HK-2 (cell line): ENCODE measurements at regions not wholly inside any gene's neighbourhood (a gene's known extent, or its start where the extent isn't known, plus 50 kb on each side); places are given as distances from the start of the nearest gene placed in this dataset.

Source experiments
- DNase-seq: peaks from one replicate; pipeline ENCODE4 v3.0.0-alpha.2; 2018; ENCODE audit not compliant: unreplicated experiment

DNA sequence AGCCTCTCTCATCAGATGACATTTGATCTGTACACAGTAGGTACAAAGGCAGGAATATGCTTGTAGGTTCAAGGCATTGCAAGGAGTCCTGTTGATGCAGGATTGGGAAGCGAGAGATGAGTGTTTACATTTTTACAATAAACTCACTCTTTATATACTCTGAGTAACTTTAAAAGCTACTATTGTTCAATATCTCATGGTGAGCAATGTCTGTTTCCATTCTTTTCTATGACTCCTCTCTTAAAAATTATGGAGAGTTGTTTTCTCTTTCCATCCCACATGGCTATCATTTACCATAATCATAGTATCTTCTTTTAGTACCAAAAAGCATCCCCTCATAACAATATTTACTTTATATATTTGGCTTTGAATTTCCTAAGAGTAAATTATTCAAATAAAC is 314.0 kb upstream of the CDIN1 start:
- DNase-seq, result no peak

DNA sequence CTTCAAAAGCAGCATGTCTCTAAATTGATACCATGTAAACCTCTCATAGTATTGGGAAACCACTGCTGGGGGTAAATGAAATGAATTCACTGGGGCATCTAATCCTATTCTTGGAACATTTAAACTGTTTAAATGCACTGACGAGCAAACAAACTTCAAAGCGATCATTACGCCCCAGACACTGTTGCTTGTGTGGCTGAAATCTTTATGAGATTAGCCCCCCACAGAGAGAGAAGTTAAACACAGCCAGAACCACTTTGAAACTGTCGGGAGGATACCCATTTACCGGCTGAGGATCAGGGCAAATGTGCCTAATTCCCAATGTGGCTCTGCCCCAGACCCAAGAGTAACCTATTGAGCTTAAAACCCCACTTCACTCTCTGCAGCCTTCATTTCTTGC is 308.4 kb upstream of the CDIN1 start:
- no peak for DNase-seq

DNA sequence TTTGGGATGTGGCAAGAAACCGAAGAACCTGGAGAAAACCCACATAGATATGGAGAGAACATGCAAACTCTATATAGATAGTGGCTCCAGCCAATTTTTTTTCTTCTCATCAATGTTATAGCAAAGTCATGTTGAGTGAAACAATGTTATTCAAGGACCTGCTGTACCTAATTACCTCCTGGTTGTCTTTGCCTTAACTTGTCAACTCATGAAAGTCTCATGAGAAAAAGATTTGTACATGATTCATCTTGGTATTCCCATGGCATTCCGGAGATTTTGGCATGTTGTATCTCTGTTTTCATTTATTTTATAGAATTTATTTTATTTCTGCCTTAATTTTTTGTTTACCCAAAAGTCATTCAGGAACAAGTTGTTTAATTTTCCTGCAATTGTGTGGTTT is 303.8 kb upstream of the CDIN1 start:
- DNase-seq, result no peak

DNA sequence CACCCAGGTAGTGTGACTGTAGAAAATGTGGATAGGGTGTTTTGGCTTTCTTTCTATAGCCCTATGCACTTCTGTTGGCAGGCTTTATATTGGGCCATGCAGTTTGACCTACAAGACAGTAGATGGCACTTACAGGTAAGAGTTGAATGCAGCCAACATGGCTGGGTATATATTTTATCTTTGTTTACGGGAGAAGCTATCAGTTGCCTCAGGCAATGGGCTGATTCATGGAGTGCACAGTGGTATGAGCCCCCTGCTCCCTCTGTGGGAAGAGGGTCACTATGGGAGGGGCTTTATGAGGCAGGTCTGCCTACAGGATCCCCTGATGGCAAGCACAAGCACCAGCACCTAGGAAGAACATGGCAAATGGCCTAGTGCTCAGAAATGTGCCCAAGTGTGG is 301.2 kb upstream of the CDIN1 start:
- peak; percentile 0 for DNase-seq

DNA sequence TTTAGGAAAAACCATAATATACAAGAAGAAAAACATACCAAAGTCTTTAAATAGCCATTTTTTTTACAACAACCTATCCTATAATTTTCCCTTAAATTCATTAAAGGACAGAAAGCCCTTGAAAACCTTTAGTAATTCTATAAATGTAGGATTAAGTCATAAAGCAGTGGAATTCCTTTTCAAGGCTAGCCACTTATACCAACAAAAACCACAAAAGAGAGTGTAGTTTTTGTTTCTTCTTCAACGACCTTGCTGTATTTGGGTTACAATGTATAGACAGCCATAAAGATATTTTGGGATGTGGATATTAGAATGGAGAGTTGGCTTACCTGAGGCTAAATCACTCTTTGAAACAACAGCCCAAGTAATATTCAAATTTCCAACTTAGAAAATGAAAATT is 296.6 kb upstream of the CDIN1 start:
- DNase-seq, result no peak

DNA sequence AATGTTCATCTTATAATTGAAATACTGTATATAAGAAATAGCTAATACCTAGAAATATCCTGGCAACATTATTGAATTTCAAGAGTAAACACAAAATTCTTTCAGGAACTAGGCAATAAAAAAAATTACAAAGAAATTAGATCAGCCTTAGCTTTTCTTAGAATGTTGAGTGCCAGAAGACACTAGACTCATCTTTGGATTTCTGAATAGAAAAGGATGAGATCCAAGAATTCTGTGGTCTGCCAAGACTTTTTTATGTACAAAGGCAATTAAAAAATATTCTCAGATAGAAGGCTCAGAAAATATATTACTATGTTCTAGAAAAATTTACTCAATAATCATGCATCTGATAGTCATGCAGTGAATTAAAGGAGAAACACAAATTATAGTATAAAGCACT is 294.5 kb upstream of the CDIN1 start:
- no peak for DNase-seq

DNA sequence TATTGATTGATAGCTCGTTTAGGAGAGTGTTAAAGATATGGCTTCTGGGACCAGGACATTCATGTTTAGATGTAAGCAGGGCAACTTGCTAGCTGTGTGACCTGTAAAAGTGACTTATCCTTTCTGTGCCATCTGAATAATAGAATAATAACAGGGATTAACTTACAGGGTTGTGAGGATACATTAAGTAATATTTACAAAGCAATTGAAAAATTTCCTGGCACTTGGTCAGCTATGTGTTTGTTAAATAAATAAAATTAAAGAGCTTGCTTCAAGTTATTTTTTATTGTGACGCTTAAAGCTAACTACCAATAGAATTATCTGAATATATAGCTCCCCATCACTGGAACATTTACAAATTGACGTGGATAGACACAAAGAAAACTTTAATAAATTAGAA is 287.9 kb upstream of the CDIN1 start:
- DNase-seq, result no peak

DNA sequence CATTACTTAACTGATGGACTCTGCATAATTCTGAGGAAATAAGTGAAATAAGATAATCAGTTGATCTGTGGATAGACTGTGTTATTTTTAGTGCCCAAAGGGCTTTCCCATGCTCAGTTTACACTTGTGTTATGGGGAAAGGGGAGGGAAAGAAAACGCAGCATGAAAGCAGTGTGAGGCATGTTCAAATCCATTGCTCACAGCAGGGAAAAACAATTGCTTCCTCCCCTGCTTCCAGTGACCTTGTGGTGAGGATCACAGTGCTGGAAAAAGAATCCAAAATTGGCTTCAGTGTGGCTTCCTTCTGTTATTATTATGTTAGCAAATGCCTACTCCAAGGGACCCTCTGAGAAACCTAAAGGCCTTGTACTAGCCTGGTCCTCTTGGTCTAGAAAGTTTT is 285.1 kb upstream of the CDIN1 start:
- no peak for DNase-seq

DNA sequence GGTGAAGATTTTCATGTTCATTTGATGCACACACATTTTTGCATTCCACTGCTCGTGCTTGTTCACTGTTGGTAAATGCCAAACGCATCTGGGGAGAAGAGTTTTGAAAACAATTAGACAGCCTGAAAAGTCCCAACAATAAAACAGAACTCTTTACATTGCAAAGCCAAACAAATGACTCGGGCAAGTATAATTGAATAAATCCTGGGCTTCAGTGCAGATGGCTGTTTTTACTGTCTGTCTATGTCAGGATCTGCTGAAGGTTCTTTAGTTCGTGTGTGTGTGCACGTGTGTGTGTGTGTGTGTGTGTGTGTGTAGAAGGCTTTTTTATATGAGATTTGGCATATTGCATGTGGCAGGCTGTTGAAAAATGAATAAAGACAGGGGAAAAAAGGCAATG is 277.5 kb upstream of the CDIN1 start:
- DNase-seq, result no peak

DNA sequence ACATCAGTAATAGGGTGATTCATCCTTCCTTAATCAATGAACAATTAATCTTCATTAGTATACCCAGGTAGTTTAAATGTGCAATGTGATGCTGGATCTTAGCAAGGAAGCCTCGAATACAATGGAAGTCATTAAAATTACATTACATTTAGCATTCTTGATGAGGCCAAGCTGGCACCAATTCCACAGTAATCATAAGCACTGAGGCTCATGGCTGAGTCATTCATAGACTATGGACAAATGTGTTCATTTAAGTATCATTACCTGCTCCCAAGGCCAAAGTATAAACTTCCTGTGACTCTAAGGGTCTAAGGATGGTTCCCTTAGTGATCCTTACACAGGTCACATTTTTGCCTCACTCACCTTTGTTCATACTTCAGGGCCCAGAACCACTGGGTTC is 266.4 kb upstream of the CDIN1 start:
- DNase-seq, result no peak

DNA sequence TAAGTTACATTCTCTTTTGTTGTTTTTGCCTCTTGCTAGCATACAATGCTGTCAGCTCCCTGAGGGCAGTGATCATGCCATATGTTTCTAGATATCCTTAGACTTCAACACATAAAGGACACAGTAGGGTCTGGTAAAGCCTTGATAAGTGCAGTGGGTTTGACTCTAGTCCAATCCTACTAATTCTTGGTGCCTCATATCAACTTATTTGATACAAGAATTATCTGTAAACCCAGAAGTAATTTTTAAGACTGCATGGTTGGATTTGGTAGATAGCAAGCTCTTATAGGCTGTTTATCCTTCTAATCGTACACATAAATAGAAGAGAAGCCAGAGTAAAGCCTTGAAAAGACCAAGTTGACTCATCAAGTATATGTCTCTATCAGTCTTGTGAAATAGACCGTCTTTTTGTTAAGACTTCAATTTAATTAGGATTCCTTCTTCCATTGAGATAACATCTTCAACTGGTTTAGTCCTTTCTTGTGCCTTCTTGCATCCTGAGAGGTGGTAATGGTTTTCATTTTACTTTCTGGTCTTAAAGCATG is 265.6 kb upstream of the CDIN1 start:
- DNase-seq, result no peak

DNA sequence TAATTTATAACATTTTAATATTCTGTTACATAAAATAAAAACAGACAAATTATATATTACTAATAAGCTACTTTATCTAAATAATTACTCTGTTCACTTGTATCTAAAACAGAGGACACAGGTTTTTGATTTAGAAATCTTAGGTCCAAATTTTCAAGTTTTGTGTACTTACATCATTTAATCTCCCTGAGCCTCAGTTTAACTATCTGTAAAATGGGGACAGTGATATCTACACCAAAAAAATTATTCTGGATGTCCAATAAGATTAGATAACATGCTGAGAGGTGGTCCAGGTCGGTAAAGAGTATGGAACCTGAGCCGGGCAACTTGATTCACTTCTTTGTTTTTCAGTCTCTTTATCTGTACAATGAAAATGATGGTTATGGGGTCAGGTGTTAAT is 263.8 kb upstream of the CDIN1 start:
- DNase-seq, result no peak

DNA sequence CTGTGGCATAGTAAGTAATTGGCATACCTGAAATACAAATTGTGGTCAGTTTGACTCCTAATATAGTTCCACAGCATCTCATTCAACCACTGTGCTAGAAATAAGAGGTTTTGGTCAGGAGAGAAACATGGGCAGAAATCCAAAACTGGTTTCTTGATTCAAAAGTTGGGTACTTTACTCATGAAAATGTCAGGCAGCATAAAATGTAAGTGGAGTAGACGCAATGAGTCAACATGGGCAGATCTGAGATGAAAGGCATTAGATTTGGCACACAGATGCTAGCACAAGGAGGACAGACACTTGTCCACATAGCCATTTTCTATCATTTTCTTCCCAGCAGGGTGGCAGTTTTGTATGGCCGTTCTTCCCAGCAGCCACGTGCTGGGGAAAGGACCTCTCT is 255.8 kb upstream of the CDIN1 start:
- DNase-seq, result no peak

DNA sequence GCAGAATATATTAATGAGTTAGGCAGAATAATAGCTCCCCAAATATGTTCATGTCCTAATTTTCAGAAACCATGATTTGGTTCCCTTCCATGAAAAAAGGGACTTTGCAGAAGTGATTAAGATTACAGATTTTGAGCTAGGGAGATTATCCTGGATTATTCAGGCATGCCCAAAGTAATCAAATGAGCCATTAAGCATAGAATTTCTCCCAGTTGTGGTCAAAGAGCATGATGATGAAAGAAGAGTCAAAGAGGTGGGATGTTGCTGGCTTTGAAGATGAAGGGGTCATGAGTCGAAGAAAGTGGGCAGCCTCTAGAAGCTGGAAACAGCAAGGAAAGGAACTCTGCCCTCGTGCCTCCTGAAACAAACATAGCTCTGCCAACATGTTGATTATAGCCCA is 254.2 kb upstream of the CDIN1 start:
- no peak for DNase-seq

DNA sequence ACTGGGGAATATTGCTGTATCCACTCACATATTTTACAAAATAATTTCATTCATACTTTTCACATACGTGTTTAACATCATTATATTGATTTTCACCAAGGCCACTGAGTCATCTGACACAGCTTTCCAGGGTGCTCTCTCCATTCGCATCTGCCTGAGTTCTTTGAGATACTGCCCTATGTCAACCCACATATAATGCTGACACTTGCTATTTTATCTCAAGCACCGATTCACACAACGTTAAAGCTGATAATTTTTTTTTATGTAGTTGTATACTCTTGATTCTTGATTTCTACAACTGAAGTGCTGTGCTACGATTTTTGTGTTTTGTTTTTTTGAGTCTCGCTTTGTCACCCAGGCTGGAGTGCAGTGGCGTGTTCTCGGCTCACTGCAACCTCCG is 249.8 kb upstream of the CDIN1 start:
- no peak for DNase-seq

DNA sequence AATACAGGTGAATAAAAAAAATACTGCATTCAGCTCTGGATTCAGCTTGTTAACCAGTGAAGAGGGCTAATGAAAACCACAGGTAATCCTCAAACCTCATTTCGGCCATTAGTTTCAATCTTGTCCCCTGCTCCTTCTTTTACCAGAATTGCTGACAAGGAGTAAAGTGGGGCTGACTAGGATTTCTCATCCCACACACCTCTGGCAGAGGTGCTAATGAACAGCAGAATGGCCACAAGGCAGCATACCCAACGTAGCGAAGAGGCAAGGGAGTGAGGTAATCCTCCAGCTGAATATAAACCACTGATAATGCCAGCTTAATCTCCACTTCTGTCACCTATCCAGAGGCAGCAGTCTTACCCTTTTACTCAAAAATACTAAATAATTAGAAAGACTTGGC is 248.8 kb upstream of the CDIN1 start:
- DNase-seq, result no peak

DNA sequence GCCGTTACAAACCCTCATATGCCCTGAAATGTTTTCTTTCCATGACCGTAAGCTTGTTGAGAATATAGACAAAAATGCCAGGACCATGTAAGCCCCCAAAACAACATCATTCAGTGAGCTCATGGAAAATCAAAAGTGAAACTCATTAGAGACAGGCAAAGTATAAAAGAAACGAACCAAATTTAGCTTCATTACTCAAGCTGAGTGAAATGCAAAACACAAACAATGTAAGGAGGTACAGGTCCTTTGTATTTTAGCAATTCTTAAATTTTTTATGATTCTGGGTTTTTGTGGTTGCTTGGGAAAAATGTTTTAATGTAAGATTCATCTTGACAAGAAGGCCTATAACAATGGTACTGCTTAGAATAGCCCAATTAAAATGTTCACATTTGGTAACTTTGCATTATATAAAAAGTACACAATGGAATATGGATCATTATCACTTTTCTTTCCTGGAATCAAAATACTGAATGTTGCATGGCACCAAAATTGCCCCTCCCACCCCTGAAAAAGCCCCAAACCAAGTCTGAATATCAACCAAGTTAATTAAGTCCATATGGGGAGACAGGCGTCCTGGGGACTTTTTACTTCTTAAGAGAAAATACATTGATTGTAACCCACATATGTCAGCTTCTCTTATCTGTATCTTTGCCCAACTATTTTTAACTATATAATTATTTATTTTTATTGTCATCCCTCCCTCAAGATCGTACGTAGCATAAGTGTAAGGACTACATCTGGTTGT is 247.7 kb upstream of the CDIN1 start:
- no peak for DNase-seq

DNA sequence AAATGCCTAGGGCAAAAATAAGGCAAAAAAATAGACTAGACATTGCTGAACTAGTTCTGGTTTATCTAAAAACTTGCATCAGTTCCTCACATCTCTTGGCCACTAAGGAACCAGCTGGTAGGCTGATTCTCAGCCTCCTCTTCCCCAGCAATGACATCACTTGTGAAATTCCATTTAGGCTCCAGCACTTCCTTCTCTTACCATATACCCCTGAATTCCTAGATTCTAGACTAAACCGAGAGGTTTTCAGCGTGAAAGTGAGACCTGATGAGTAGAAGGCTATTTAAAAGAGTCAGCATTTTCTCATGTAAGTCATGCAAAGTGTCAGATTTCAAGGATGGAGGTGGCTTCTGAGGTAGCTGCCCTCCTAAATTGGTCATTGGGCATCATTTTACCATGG is 247.1 kb upstream of the CDIN1 start:
- no peak for DNase-seq

DNA sequence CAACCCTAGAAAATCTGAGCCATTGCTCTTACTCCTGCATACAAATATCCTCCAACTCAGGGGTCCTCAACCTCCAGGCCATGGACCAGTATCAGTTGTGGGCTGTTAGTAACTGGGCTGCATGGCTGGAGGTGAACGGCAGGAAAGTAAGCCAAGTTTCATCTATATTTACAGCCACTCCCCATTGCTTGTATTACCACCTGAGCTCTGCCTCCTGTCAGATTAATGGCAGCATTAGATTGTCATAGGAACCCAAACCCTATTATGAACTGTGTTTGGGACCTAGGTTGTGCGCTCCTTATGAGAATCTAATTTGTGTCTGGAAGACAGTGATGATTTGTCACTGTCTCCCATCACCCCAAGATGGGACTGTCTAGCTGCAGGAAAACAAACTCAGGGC is 246.5 kb upstream of the CDIN1 start:
- DNase-seq, result no peak

DNA sequence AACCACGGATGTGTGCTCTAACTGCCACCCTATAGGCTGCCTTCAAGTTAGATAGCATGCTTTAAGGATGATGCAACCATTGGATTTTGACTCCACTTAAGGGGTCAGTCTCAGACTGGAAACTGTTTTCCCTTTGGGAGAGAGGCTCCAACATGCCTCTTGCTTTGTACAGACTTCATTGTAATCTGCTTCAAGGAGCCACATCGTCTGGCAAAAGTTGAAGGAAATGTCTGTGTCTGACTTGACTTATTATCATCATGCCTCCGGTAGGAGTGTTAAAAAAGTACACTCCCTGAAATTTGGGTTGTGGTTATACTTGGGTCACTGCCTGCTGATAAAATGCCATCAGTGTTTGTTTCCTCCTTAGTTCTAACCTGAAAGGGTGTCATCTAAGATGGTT is 245.4 kb upstream of the CDIN1 start:
- no peak for DNase-seq

DNA sequence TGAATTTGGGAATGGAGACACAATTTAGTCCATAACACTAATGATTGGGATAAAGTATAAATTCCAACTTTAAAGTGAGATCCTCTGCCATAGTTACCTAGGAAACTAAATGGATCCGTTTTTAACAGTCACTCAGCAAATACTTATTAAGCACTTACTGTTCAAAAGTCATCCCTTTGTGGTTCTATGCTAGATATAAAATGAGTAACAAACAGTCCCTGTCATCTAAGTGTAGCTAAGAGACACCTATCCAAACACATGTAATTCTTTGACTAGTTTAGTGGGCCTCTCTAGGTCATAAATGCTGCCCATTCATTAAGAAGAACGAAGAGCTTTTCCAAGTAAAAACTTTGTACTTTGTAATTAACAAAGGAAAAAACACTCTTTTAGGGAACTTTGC is 244.2 kb upstream of the CDIN1 start:
- no peak for DNase-seq

DNA sequence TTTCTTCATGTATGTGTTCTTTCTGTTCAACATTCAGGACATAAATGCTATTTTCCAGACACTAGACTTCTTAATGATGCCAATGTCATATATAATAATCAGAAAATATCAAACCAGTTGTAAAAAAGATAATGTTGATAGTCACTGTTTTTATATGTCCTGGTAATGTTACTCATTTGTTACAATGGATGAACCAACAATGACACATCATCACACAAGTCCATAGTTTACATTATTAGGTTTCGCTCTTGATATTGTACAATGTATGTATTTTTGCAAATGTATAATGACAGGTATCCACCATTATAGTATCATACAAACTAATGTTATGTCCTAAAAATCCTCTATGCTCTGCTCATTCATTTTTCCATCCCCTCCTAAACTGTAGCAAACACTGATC is 243.8 kb upstream of the CDIN1 start:
- no peak for DNase-seq

DNA sequence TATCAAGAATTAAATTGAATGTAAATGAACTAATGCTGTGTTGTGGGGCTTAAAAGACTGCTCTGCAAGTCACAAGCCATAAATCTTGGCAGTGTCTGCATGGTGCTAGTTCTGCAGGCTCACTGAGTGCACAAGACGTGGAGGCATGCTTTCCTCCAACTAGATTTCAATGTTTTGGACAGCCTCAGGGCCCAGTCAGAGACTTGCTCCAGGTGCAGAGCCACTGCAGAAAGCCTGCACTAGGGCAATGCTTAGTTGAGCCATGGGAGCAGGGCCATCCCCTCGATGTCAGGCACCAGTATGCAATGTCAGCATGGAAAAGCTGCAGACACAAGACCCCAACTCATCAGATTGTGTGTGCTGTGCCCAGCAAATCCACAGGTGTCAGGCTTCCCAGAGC is 234.5 kb upstream of the CDIN1 start:
- no peak for DNase-seq

DNA sequence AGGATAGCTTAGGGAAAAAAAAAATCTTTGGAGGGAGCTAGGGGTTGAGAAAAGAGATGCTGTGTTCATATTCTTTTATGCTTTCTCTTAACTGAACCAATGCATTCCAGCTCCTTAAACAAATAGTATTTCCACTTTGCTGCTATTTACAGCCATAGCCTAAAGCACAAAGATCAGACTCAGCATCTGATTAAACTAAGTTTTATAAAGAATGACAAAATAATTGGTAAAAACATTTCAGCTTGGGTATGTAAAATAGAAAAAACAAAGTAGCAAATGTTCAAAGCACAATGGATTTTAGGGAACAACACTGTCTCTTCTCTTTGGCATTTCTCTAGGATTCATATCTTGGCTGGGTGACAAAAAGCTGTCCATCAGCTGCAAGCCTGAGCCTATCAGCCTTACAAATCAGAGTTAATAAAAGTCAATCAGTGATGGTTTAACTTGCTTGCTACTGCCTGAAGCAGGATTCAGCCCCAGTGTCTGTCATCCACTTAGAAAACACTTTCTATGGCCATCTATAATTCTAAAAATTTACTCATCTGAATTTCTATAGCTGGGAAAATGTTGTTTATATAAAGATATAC is 232.1 kb upstream of the CDIN1 start:
- no peak for DNase-seq
